Activated naive CD4-positive, alpha-beta T cell treated with anti-CD3 and anti-CD28 coated beads for 36 hours (primary cell): ENCODE measurements at regions not wholly inside any gene's neighbourhood (a gene's known extent, or its start where the extent isn't known, plus 50 kb on each side); places are given as distances from the start of the nearest gene placed in this dataset.

ENCODE experiments used
- CTCF ChIA-PET: fragments of 350-600 bp; sonication (Branson Sonifier 250); formaldehyde crosslinking; loops from one replicate; lab custom pipeline; 2021; ENCODE audit warnings: antibody characterized with exemption; lab: Charles Lee
- DNase-seq: peaks from one replicate; pipeline ENCODE4 v3.0.0-alpha.2; 2020
- H3K27ac Mint-ChIP-seq: one replicate; pipeline ENCODE4 v1.8.0; 2021; ENCODE audit warnings: mild to moderate bottlenecking, mixed read lengths
- H3K27me3 Mint-ChIP-seq: one replicate; pipeline ENCODE4 v1.8.0; 2021; ENCODE audit warnings: low read depth, mixed read lengths
- H3K36me3 Mint-ChIP-seq: one replicate; pipeline ENCODE4 v1.8.0; 2021; ENCODE audit warnings: low read depth, mixed read lengths
- H3K4me1 Mint-ChIP-seq: one replicate; pipeline ENCODE4 v1.8.0; 2021; ENCODE audit warnings: low read depth, mixed read lengths
- H3K4me3 Mint-ChIP-seq: one replicate; pipeline ENCODE4 v1.8.0; 2021; ENCODE audit warnings: mild to moderate bottlenecking, moderate library complexity, mixed read lengths
- H3K9me3 Mint-ChIP-seq: one replicate; pipeline ENCODE4 v1.8.0; 2021; ENCODE audit warnings: mixed read lengths
- intact Hi-C: fragments of 100-400 bp; cut with micrococcal nuclease; formaldehyde crosslinking; loops from one replicate; pipeline ENCODE4 v1.15.1; 2023

DNA sequence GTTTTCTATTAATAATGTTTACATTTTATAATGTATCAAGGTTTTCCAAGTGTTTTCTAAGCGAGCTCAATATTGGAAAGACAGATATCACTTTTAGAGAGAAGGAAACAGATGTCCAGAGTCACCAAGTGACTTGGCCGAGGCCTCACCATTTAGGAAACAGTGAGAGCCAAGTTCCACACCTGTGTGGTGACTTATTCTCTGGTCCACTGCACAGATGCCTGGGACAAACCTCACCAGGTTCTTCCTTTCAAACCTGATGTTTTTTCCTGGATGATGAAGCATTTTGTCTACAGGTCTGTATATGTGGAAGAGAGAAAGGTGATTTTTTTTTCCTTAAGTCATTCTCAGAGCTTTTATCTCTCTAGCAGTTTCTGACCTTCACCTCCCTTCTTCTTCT lies 280.7 kb downstream of the LPIN1 start:
- H3K4me3 Mint-ChIP-seq = no peak overlapping the region
- H3K4me1 Mint-ChIP-seq = no peaks in the 10 kb centered on the region
- DNase-seq = no peak
- peaks cover 4% of the 10 kb centered on the region for H3K9me3 Mint-ChIP-seq
- CTCF ChIA-PET = no interaction called here
- H3K27me3 Mint-ChIP-seq = no peaks in the 10 kb centered on the region
- no peak overlapping the region for H3K27ac Mint-ChIP-seq
- intact Hi-C loops = no loop called here
- peaks cover 4% of the 10 kb centered on the region for H3K36me3 Mint-ChIP-seq

GRCh38 chr2:12031866-12032265 lies 285.4 kb downstream of the LPIN1 start:
- no peak for DNase-seq
- peaks cover 17% of the 10 kb centered on the region for H3K4me1 Mint-ChIP-seq
- CTCF ChIA-PET = no interaction called here
- no peak overlapping the region for H3K27ac Mint-ChIP-seq
- no peak overlapping the region for H3K4me3 Mint-ChIP-seq
- intact Hi-C loops = no loop called here
- no peaks in the 10 kb centered on the region for H3K9me3 Mint-ChIP-seq
- H3K27me3 Mint-ChIP-seq = no peaks in the 10 kb centered on the region
- H3K36me3 Mint-ChIP-seq = no peaks in the 10 kb centered on the region

GRCh38 chr2:12032398-12032797 lies 286.0 kb downstream of the LPIN1 start:
- Mint-ChIP-seq H3K27ac (no peak overlapping the region), H3K4me3 (no peak overlapping the region), H3K36me3 (no peaks in the 10 kb centered on the region), H3K9me3 (no peaks in the 10 kb centered on the region), H3K4me1 (peaks cover 23% of the 10 kb centered on the region), H3K27me3 (no peaks in the 10 kb centered on the region)
- no peak for DNase-seq
- intact Hi-C loops = no loop called here
- CTCF ChIA-PET = interaction anchor here (0.8 kb wide), 1 partner anchor 10 kb away, joined by 4 read pairs; no protein-coding TSS in a partner anchor

DNA sequence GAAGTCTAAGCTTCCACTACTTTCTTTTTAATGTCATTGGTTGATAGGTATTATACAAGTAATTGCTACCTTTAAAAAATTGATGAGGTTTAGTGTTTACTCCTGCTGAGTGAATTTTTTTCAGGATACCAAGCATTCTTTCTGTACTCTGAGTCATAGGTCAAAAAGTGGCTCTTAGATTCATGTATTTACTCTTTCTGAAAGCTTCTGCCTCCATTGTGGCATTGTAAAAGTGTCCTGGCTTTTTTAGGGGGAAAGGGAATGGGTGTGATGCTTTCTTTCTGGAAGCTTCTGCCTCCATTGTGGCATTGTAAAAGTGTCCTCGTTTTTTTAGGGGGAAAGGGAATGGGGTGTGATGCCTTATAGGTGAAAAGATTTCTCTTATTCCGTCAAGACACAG lies 286.5 kb downstream of the LPIN1 start:
- H3K36me3 Mint-ChIP-seq = no peaks in the 10 kb centered on the region
- no peak overlapping the region for H3K4me3 Mint-ChIP-seq
- DNase-seq = no peak
- intact Hi-C loops = no loop called here
- H3K4me1 Mint-ChIP-seq = peaks cover 26% of the 10 kb centered on the region
- H3K9me3 Mint-ChIP-seq = no peaks in the 10 kb centered on the region
- H3K27me3 Mint-ChIP-seq = no peaks in the 10 kb centered on the region
- no peak overlapping the region for H3K27ac Mint-ChIP-seq
- CTCF ChIA-PET = interaction anchor here (0.8 kb wide), 1 partner anchor 9 kb away, joined by 4 read pairs; no protein-coding TSS in a partner anchor

- H3K4me3 Mint-ChIP-seq = no peak overlapping the region
- H3K36me3 Mint-ChIP-seq = no peaks in the 10 kb centered on the region
- H3K27ac Mint-ChIP-seq = no peak overlapping the region
- H3K4me1 Mint-ChIP-seq = peaks cover 26% of the 10 kb centered on the region
- H3K9me3 Mint-ChIP-seq = no peaks in the 10 kb centered on the region
- DNase-seq = no peak
- no peaks in the 10 kb centered on the region for H3K27me3 Mint-ChIP-seq
- intact Hi-C loops = no loop called here
- CTCF ChIA-PET = no interaction called here
Measured at GRCh38 chr2:12033494-12033893, 287.1 kb downstream of the LPIN1 start.

- Mint-ChIP-seq H3K36me3 (peaks cover 3% of the 10 kb centered on the region), H3K4me1 (peaks cover 26% of the 10 kb centered on the region)
- intact Hi-C loops = no loop called here
Measured at GRCh38 chr2:12034382-12034781, 287.9 kb downstream of the LPIN1 start.

DNA sequence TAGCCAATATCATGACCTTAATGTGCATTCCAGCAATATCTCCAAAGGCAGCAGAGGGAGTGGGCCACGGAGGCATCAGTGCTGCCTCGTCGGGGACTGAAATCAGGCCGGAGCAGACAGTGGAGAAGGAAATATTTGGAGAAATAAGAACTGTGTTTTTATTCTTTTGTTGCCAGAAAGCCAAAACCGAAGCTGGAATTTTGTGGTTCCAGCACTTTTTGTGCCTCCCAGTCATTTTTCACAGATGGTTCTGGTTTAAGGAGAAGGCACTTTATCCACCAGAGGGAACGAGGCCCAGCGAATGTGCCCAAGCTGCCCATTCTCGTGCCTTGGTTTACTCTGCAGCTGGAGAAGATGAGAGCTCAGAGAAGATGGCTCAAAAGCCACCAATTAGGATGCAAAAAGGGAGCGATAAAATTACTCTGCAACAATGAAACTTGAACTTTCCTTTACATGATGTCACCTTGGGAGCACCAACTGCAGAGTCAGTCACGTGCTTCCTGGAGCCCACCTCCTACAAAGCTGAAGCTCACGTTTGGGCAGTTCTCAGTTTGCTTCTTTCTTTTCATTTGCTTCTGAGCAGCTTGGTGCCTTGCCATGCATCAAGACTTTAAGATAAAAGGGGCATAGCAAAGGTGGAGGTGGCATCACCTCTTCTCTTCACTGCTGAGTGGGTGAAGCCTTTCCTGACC lies 288.7 kb downstream of the LPIN1 start:
- no peak overlapping the region for H3K4me3 Mint-ChIP-seq
- intact Hi-C loops = no loop called here
- H3K27me3 Mint-ChIP-seq = no peaks in the 10 kb centered on the region
- DNase-seq = no peak
- H3K9me3 Mint-ChIP-seq = peaks cover 6% of the 10 kb centered on the region
- peaks cover 26% of the 10 kb centered on the region for H3K4me1 Mint-ChIP-seq
- peaks cover 3% of the 10 kb centered on the region for H3K36me3 Mint-ChIP-seq
- H3K27ac Mint-ChIP-seq = no peak overlapping the region
- CTCF ChIA-PET = no interaction called here

More at GRCh38 chr2:12034382-12034781, 287.9 kb downstream of the LPIN1 start:
- Mint-ChIP-seq H3K27ac (no peak overlapping the region), H3K27me3 (no peaks in the 10 kb centered on the region), H3K9me3 (no peaks in the 10 kb centered on the region), H3K4me3 (no peak overlapping the region)
- CTCF ChIA-PET = no interaction called here
- DNase-seq = no peak

GRCh38 chr2:12035956-12036639 lies 289.7 kb downstream of the LPIN1 start:
- Mint-ChIP-seq H3K4me1 (peaks cover 26% of the 10 kb centered on the region), H3K4me3 (no peak overlapping the region), H3K27ac (no peak overlapping the region), H3K36me3 (peaks cover 3% of the 10 kb centered on the region), H3K27me3 (no peaks in the 10 kb centered on the region), H3K9me3 (peaks cover 10% of the 10 kb centered on the region)
- no peak for DNase-seq
- CTCF ChIA-PET = no interaction called here
- intact Hi-C loops = no loop called here

GRCh38 chr2:12036640-12036983 lies 290.2 kb downstream of the LPIN1 start:
- Mint-ChIP-seq H3K27me3 (no peaks in the 10 kb centered on the region), H3K9me3 (peaks cover 12% of the 10 kb centered on the region), H3K36me3 (peaks cover 3% of the 10 kb centered on the region), H3K27ac (no peak overlapping the region), H3K4me1 (peaks cover 26% of the 10 kb centered on the region), H3K4me3 (no peak overlapping the region)
- CTCF ChIA-PET = no interaction called here
- no peak for DNase-seq
- intact Hi-C loops = no loop called here

GRCh38 chr2:12037301-12037700 lies 290.9 kb downstream of the LPIN1 start:
- intact Hi-C loops = no loop called here
- CTCF ChIA-PET = interaction anchor here (0.7 kb wide), 1 partner anchor 21 kb away, joined by 3 read pairs; no protein-coding TSS in a partner anchor
- Mint-ChIP-seq H3K36me3 (peaks cover 3% of the 10 kb centered on the region), H3K9me3 (peaks cover 12% of the 10 kb centered on the region), H3K4me3 (no peak overlapping the region), H3K27me3 (no peaks in the 10 kb centered on the region), H3K4me1 (peaks cover 29% of the 10 kb centered on the region), H3K27ac (no peak overlapping the region)
- DNase-seq = no peak

GRCh38 chr2:12041236-12041635 lies 294.8 kb downstream of the LPIN1 start:
- peaks cover 3% of the 10 kb centered on the region for H3K36me3 Mint-ChIP-seq
- no peak overlapping the region for H3K4me3 Mint-ChIP-seq
- H3K27ac Mint-ChIP-seq = no peak overlapping the region
- H3K9me3 Mint-ChIP-seq = peaks cover 12% of the 10 kb centered on the region
- CTCF ChIA-PET = no interaction called here
- no peaks in the 10 kb centered on the region for H3K27me3 Mint-ChIP-seq
- H3K4me1 Mint-ChIP-seq = peaks cover 52% of the 10 kb centered on the region
- DNase-seq = no peak
- intact Hi-C loops = no loop called here

- H3K36me3 Mint-ChIP-seq = peaks cover 3% of the 10 kb centered on the region
- H3K27ac Mint-ChIP-seq = no peak overlapping the region
- peaks cover 47% of the 10 kb centered on the region for H3K4me1 Mint-ChIP-seq
- no peak overlapping the region for H3K4me3 Mint-ChIP-seq
- no peaks in the 10 kb centered on the region for H3K27me3 Mint-ChIP-seq
- intact Hi-C loops = no loop called here
- no peak for DNase-seq
- CTCF ChIA-PET = interaction anchor here (1.7 kb wide), 1 partner anchor 29 kb away, joined by 4 read pairs; no protein-coding TSS in a partner anchor
- H3K9me3 Mint-ChIP-seq = peaks cover 12% of the 10 kb centered on the region
Measured at GRCh38 chr2:12043131-12043530, 296.7 kb downstream of the LPIN1 start.

DNA sequence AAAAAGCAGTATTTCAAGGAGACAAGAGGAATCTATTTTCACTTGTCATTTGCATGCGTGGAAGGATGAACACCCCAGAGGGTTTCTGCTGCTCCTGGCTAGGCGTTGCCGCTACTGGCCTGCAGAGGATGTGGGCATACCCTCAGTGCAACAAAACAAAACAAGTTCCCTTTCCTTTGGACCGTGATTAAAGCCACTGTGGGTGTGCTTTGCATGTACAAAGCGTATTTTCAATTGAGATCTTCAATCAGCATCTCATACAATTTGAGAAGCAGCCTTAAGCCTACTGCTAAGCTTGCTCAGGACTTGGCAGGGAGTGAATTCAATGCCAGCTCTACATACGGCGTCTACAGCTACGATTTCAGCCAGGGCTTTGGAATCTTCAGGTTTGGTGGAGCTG lies 298.4 kb downstream of the LPIN1 start:
- no peak overlapping the region for H3K4me3 Mint-ChIP-seq
- H3K27me3 Mint-ChIP-seq = no peaks in the 10 kb centered on the region
- no peak overlapping the region for H3K27ac Mint-ChIP-seq
- peaks cover 9% of the 10 kb centered on the region for H3K9me3 Mint-ChIP-seq
- intact Hi-C loops = loop anchor here (2.0 kb wide), 1 partner anchor 182 kb away; no protein-coding TSS in a partner anchor
- DNase-seq = peak; percentile 17
- H3K4me1 Mint-ChIP-seq = peaks cover 53% of the 10 kb centered on the region
- no peaks in the 10 kb centered on the region for H3K36me3 Mint-ChIP-seq
- CTCF ChIA-PET = interaction anchor here (0.6 kb wide), 1 partner anchor 716 kb away, joined by 5 read pairs; no protein-coding TSS in a partner anchor
